Type B pancreatic cell (in vitro differentiated cells): ENCODE measurements at regions not wholly inside any gene's neighbourhood (a gene's known extent, or its start where the extent isn't known, plus 50 kb on each side); places are given as distances from the start of the nearest gene placed in this dataset.
"Not testable (repeated sequence)": the region's sequence is repeated elsewhere in the genome, so short reads cannot be mapped to it uniquely, and the experiment has no call there.

Experiments used
- DNase-seq: peaks from one replicate; pipeline ENCODE4 v3.0.0; 2021; ENCODE audit warnings: mixed read lengths; ENCODE audit not compliant: unreplicated experiment; ENCODE audit errors: extremely low spot score
- H3K27ac Mint-ChIP-seq: 2 replicates; pipeline ENCODE4 v1.8.0; 2021; ENCODE audit warnings: mild to moderate bottlenecking, mixed read lengths
- H3K27me3 Mint-ChIP-seq: 2 replicates; pipeline ENCODE4 v1.8.0; 2021; ENCODE audit warnings: mixed read lengths
- H3K36me3 Mint-ChIP-seq: 2 replicates; pipeline ENCODE4 v1.8.0; 2021; ENCODE audit warnings: mixed read lengths
- H3K4me1 Mint-ChIP-seq: one replicate; pipeline ENCODE4 v1.8.0; 2021; ENCODE audit warnings: mixed read lengths; ENCODE audit not compliant: unreplicated experiment
- H3K4me3 Mint-ChIP-seq: 2 replicates; pipeline ENCODE4 v1.8.0; 2021; ENCODE audit warnings: mild to moderate bottlenecking, mixed read lengths
- H3K9me3 Mint-ChIP-seq: 2 replicates; pipeline ENCODE4 v1.8.0; 2021; ENCODE audit warnings: mixed read lengths
- TF ChIP-seq, protein P1 (sequence below): fragments of 200-600 bp; sonication (generic); conservative IDR thresholded peaks from 2 replicates; pipeline ENCODE4 v1.5.0; 2021; ENCODE audit warnings: antibody characterized with exemption, mild to moderate bottlenecking

- no peak for DNase-seq
- Mint-ChIP-seq H3K4me1 (no peaks in the 10 kb centered on the region), H3K27me3 (no peaks in the 10 kb centered on the region), H3K27ac (no peak overlapping the region), H3K36me3 (no peaks in the 10 kb centered on the region), H3K4me3 (no peak overlapping the region), H3K9me3 (peaks cover 3% of the 10 kb centered on the region)
- TF ChIP-seq, protein P1, sequence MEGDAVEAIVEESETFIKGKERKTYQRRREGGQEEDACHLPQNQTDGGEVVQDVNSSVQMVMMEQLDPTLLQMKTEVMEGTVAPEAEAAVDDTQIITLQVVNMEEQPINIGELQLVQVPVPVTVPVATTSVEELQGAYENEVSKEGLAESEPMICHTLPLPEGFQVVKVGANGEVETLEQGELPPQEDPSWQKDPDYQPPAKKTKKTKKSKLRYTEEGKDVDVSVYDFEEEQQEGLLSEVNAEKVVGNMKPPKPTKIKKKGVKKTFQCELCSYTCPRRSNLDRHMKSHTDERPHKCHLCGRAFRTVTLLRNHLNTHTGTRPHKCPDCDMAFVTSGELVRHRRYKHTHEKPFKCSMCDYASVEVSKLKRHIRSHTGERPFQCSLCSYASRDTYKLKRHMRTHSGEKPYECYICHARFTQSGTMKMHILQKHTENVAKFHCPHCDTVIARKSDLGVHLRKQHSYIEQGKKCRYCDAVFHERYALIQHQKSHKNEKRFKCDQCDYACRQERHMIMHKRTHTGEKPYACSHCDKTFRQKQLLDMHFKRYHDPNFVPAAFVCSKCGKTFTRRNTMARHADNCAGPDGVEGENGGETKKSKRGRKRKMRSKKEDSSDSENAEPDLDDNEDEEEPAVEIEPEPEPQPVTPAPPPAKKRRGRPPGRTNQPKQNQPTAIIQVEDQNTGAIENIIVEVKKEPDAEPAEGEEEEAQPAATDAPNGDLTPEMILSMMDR = no peak
Measured at GRCh38 chr2:138066139-138066806, 102.0 kb downstream of the HNMT start.

DNA sequence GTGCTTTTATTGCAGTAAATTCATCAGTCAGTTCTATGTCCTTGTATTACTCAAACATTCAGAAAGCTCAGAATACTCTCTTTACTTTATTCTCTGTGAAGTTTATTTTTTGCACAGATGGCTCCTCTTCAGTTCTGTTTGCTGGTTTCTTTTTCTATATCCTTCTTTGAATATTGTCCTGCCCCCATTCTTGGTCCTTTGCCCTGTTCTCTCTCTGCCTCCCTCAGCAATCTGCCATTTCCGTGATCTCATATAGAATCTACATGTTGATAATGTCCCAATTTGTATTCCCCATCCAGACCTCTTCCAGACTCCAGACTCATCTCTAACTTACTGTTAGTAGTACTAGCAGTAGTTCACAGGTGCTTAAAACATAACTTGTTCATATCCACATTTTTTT is 102.6 kb downstream of the HNMT start:
- TF ChIP-seq, protein P1 = no peak
- Mint-ChIP-seq H3K4me3 (no peak overlapping the region), H3K27ac (no peak overlapping the region), H3K27me3 (no peaks in the 10 kb centered on the region), H3K4me1 (peaks cover 4% of the 10 kb centered on the region), H3K9me3 (peaks cover 3% of the 10 kb centered on the region), H3K36me3 (no peaks in the 10 kb centered on the region)
- DNase-seq = no peak

DNA sequence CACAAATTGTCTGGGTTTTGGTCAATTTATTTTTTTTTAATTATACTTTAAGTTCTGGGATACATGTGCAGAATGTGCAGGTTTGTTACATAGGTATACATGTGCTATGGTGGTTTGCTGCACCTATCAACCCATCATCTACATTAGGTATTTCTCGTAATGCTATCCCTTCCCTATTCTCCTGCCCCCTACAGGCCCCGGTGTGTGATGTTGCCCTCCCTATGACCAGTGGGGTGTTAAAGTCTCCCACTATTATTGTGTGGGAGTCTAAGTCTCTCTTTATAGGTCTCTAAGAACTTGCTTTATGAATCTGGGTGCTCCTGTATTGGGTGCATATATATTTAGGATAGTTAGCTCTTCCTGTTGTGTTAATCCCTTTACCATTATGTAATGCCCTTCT is 104.4 kb downstream of the HNMT start:
- not testable (repeated sequence) for DNase-seq, H3K9me3 Mint-ChIP-seq, H3K4me1 Mint-ChIP-seq, H3K4me3 Mint-ChIP-seq, H3K36me3 Mint-ChIP-seq, H3K27ac Mint-ChIP-seq, H3K27me3 Mint-ChIP-seq

- H3K9me3 Mint-ChIP-seq, DNase-seq, H3K4me3 Mint-ChIP-seq, H3K4me1 Mint-ChIP-seq, H3K27ac Mint-ChIP-seq, H3K27me3 Mint-ChIP-seq, H3K36me3 Mint-ChIP-seq: not testable (repeated sequence)
Measured at GRCh38 chr2:138071042-138071719, 106.9 kb downstream of the HNMT start.

DNA sequence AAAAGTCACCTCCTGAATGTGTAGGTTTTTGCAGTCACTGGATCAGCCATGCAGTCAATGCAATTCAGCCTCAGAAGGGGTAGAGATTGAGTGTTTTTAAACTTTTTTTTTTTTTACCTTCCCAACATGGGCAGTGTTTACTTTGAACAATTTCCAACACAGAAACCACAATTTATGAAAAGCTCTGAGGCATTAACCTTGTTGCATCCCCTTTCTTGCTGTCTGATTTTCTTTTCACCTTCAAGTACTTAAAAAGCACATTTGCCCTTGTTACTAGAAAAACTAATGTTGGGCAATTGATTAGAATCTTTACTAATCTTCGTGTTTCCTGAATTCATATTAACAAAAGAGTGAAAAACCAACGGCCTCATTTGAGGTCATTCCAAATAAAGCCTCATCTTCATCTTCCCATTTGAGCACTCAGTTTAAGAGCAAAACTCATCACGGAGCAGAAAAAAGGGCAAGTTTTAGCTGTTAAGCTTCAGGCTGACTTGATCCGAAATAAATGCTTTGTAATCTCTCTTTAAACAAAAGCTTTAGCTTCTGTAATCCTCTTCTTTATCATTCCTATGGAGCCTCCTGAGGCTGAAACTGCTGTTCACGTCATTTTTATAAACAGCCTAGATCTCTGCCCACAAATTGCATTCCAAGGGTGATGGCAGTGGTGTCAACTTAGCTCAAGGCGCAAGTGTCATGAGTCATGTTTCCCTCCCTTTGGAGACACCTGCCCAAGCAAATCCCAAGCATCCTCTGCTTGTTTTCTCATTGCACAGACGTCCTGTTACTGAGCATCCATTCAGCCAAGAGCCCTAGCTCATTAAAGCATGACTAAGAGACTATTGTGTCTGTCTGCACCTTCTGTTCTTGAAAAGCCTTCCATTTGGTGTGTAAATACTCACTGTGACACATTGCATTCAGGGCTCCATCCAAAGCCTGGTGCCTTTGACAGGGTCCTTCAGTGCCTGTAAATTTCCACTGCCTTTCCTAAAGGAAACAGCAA is 107.7 kb downstream of the HNMT start:
- TF ChIP-seq, protein P1 = no peak
- no peaks in the 10 kb centered on the region for H3K27me3 Mint-ChIP-seq
- H3K4me3 Mint-ChIP-seq = peak overlapping the region; percentile 8
- no peaks in the 10 kb centered on the region for H3K36me3 Mint-ChIP-seq
- H3K4me1 Mint-ChIP-seq = peaks cover 9% of the 10 kb centered on the region
- no peak for DNase-seq
- H3K9me3 Mint-ChIP-seq = peaks cover 3% of the 10 kb centered on the region
- peak overlapping the region; percentile 3 for H3K27ac Mint-ChIP-seq

DNA sequence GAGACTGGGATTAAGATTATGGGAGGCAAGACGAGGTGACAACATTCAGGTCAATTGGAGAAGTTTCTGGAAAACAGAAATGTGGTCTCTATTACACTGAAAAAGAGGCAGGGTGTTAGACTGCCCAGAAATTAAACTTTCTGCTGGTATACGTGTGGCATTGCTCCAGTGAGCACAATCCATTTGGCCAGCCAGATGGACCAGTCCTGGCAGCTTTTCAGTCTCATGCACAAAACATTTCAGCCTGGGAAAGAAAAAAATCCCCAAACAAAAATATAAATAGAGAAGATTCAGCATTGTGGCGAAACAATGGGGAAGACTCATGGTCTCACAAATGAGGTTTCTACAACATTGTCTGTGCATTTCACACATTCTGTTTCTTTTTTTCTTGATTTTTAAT is 113.9 kb downstream of the HNMT start:
- no peak for DNase-seq
- no peaks in the 10 kb centered on the region for H3K4me1 Mint-ChIP-seq
- no peaks in the 10 kb centered on the region for H3K9me3 Mint-ChIP-seq
- TF ChIP-seq, protein P1 = no peak
- no peaks in the 10 kb centered on the region for H3K36me3 Mint-ChIP-seq
- no peaks in the 10 kb centered on the region for H3K27me3 Mint-ChIP-seq
- H3K4me3 Mint-ChIP-seq = no peak overlapping the region
- H3K27ac Mint-ChIP-seq = no peak overlapping the region
